Progenitor cell of endocrine pancreas (in vitro differentiated cells): ENCODE measurements at regions not wholly inside any gene's neighbourhood (a gene's known extent, or its start where the extent isn't known, plus 50 kb on each side); places are given as distances from the start of the nearest gene placed in this dataset.

Experiments
- DNase-seq: peaks from one replicate; pipeline ENCODE4 v3.0.0; 2021; ENCODE audit warnings: low spot score; ENCODE audit not compliant: unreplicated experiment
- H3K27ac Mint-ChIP-seq: 2 replicates; pipeline ENCODE4 v1.8.0; 2021; ENCODE audit warnings: mild to moderate bottlenecking, moderate library complexity, mixed read lengths
- H3K27me3 Mint-ChIP-seq: 2 replicates; pipeline ENCODE4 v1.8.0; 2021; ENCODE audit warnings: mixed read lengths
- H3K36me3 Mint-ChIP-seq: 2 replicates; pipeline ENCODE4 v1.8.0; 2022; ENCODE audit warnings: mixed read lengths; ENCODE audit not compliant: insufficient read depth
- H3K4me1 Mint-ChIP-seq: 2 replicates; pipeline ENCODE4 v1.8.0; 2021; ENCODE audit warnings: low read depth, mixed read lengths
- H3K4me3 Mint-ChIP-seq: 2 replicates; pipeline ENCODE4 v1.8.0; 2021; ENCODE audit warnings: low read depth, mild to moderate bottlenecking, moderate library complexity, mixed read lengths
- H3K9me3 Mint-ChIP-seq: 2 replicates; pipeline ENCODE4 v1.8.0; 2021; ENCODE audit warnings: low read depth, mixed read lengths
- CTCF ChIP-seq: fragments of 200-600 bp; sonication (generic); IDR thresholded peaks from one replicate; pipeline ENCODE4 v1.5.0; 2021; ENCODE audit warnings: antibody characterized with exemption, mild to moderate bottlenecking; ENCODE audit not compliant: unreplicated experiment

GRCh38 chr1:95323123-95323522 lies 89.1 kb downstream of the RWDD3 start:
- no peaks in the 10 kb centered on the region for H3K36me3 Mint-ChIP-seq
- peaks cover 2% of the 10 kb centered on the region for H3K9me3 Mint-ChIP-seq
- TF ChIP-seq CTCF: no peak
- no peak for DNase-seq
- no peaks in the 10 kb centered on the region for H3K27me3 Mint-ChIP-seq
- peak overlapping the region; percentile 90 for H3K27ac Mint-ChIP-seq
- no peak overlapping the region for H3K4me3 Mint-ChIP-seq
- peaks cover 24% of the 10 kb centered on the region for H3K4me1 Mint-ChIP-seq

GRCh38 chr1:95325349-95325748 lies 91.3 kb downstream of the RWDD3 start:
- no peaks in the 10 kb centered on the region for H3K36me3 Mint-ChIP-seq
- no peaks in the 10 kb centered on the region for H3K27me3 Mint-ChIP-seq
- H3K4me1 Mint-ChIP-seq: peaks cover 24% of the 10 kb centered on the region
- no peak for DNase-seq
- no peaks in the 10 kb centered on the region for H3K9me3 Mint-ChIP-seq
- no peak overlapping the region for H3K4me3 Mint-ChIP-seq
- no peak overlapping the region for H3K27ac Mint-ChIP-seq
- no peak for TF ChIP-seq CTCF

GRCh38 chr1:95326023-95326422 lies 92.0 kb downstream of the RWDD3 start:
- Mint-ChIP-seq H3K27me3 (no peaks in the 10 kb centered on the region), H3K4me1 (peaks cover 24% of the 10 kb centered on the region), H3K4me3 (no peak overlapping the region), H3K9me3 (no peaks in the 10 kb centered on the region), H3K36me3 (no peaks in the 10 kb centered on the region), H3K27ac (no peak overlapping the region)
- TF ChIP-seq CTCF: no peak
- DNase-seq: no peak

GRCh38 chr1:95332754-95333153 lies 98.7 kb downstream of the RWDD3 start:
- Mint-ChIP-seq H3K4me3 (no peak overlapping the region), H3K9me3 (no peaks in the 10 kb centered on the region), H3K27ac (no peak overlapping the region), H3K27me3 (no peaks in the 10 kb centered on the region), H3K4me1 (no peaks in the 10 kb centered on the region), H3K36me3 (no peaks in the 10 kb centered on the region)
- no peak for TF ChIP-seq CTCF
- DNase-seq: no peak

GRCh38 chr1:95339377-95339776 lies 105.4 kb downstream of the RWDD3 start:
- DNase-seq: no peak
- Mint-ChIP-seq H3K9me3 (no peaks in the 10 kb centered on the region), H3K36me3 (no peaks in the 10 kb centered on the region), H3K27me3 (no peaks in the 10 kb centered on the region), H3K4me3 (no peak overlapping the region), H3K4me1 (no peaks in the 10 kb centered on the region), H3K27ac (no peak overlapping the region)
- no peak for TF ChIP-seq CTCF

GRCh38 chr1:95340061-95340460 lies 106.1 kb downstream of the RWDD3 start:
- no peak for DNase-seq
- no peak for TF ChIP-seq CTCF
- H3K4me1 Mint-ChIP-seq: no peaks in the 10 kb centered on the region
- no peak overlapping the region for H3K4me3 Mint-ChIP-seq
- H3K27ac Mint-ChIP-seq: no peak overlapping the region
- H3K9me3 Mint-ChIP-seq: no peaks in the 10 kb centered on the region
- H3K27me3 Mint-ChIP-seq: no peaks in the 10 kb centered on the region
- no peaks in the 10 kb centered on the region for H3K36me3 Mint-ChIP-seq
